ENCODE measurements at regions not wholly inside any gene's neighbourhood (a gene's known extent, or its start where the extent isn't known, plus 50 kb on each side); places are given as distances from the start of the nearest gene placed in this dataset.

- Histone ChIP-seq H3K4me1 (no peaks in the 10 kb centered on the region), H3K27me3 (no peaks in the 10 kb centered on the region), H3K9me3 (no peaks in the 10 kb centered on the region), H3K27ac (no peak overlapping the region), H3K4me3 (no peak overlapping the region), H3K36me3 (no peaks in the 10 kb centered on the region)
- DNase-seq (ENCODE audit: low spot score) = no peak
- TF ChIP-seq CTCF (IDR thresholded peaks at IDR 0.05) = no peak
Measured at GRCh38 chr22:45083659-45084305, 74.0 kb upstream of the PHF21B start.

- no peak for TF ChIP-seq CTCF (IDR thresholded peaks at IDR 0.05)
Measured at GRCh38 chr22:45084400-45084920, 74.7 kb upstream of the PHF21B start.

DNA sequence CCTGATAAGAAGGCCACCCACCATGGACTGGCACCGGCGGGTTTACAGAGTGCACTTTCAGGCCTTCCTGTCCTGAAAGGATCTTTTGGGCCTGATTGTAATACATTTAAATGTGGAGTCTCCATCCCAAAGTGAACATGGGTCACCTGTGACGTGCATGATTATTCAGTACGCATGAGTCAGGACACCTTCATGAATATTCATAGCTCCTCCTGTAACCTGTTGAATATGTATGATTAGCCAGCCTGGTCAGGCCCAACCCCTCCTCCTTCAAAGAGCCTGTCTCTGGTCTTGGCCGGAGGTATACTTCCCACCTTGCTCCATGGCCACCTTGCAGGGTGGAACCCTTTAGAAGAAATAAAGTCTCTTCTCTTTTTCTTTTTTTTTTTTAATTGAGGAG is 75.9 kb upstream of the NUP50 start:
- no peak for DNase-seq (ENCODE audit: low spot score)
- H3K4me1 ChIP-seq = no peaks in the 10 kb centered on the region
- H3K36me3 ChIP-seq = no peaks in the 10 kb centered on the region
- no peak for TF ChIP-seq CTCF (IDR thresholded peaks at IDR 0.05)
- H3K27me3 ChIP-seq = no peaks in the 10 kb centered on the region
- H3K27ac ChIP-seq = no peak overlapping the region
- H3K9me3 ChIP-seq = no peaks in the 10 kb centered on the region
- H3K4me3 ChIP-seq = no peak overlapping the region

More at GRCh38 chr22:45084400-45084920, 74.7 kb upstream of the PHF21B start:
- Histone ChIP-seq H3K4me1 (no peaks in the 10 kb centered on the region), H3K4me3 (no peak overlapping the region), H3K36me3 (no peaks in the 10 kb centered on the region), H3K27me3 (no peaks in the 10 kb centered on the region), H3K27ac (no peak overlapping the region), H3K9me3 (no peaks in the 10 kb centered on the region)
- DNase-seq (ENCODE audit: low spot score) = no peak

DNA sequence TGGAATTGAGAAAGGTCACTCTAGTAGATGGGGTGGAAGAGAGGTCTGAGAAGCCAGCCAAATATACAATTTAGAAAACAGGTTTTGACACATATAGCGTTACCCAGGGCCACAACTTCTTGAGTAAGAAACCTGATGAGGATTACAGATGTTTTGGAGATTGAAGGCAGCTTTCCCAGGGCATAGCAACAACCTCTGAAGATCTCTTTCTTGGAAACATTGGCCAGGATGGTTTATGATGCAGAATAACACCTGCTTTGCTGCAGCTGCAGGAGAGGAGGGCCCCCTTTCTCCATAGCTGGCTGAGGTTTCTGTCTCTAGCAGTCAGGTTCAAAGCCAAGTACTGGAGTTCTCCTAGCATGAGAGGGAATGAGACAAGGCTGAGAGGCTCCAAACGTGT is 75.1 kb upstream of the NUP50 start:
- no peak overlapping the region for H3K4me3 ChIP-seq
- H3K36me3 ChIP-seq = no peaks in the 10 kb centered on the region
- no peaks in the 10 kb centered on the region for H3K9me3 ChIP-seq
- no peak for TF ChIP-seq CTCF (IDR thresholded peaks at IDR 0.05)
- no peaks in the 10 kb centered on the region for H3K27me3 ChIP-seq
- H3K27ac ChIP-seq = no peak overlapping the region
- DNase-seq (ENCODE audit: low spot score) = no peak
- no peaks in the 10 kb centered on the region for H3K4me1 ChIP-seq

DNA sequence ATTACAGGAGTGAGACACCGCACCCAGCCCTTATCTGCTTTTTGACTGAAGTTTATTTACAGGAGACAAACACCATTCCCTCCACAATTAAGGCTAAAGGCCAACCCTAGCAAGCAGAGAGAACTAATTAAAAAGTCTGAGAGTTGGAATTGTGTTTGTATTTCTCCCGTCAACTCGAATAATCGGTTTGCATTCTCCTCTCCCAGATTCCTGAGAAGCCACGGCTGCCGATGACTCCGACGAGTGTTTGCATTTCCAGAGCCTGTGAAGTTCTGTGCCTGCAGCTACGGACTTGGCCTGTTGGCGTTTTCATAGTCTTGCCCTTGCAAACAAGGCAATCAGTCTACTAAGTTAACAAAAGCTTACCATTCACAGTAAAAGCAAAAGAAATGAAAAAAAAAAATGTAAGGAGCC is 73.2 kb upstream of the NUP50 start:
- no peak for DNase-seq (ENCODE audit: low spot score)
- Histone ChIP-seq H3K27me3 (no peaks in the 10 kb centered on the region), H3K4me1 (no peaks in the 10 kb centered on the region), H3K9me3 (no peaks in the 10 kb centered on the region), H3K4me3 (no peak overlapping the region), H3K27ac (no peak overlapping the region), H3K36me3 (no peaks in the 10 kb centered on the region)
- TF ChIP-seq CTCF (IDR thresholded peaks at IDR 0.05) = no peak
